ENCODE measurements at regions not wholly inside any gene's neighbourhood (a gene's known extent, or its start where the extent isn't known, plus 50 kb on each side); places are given as distances from the start of the nearest gene placed in this dataset.
A peak's percentile ranks its signal among the peaks of the same experiment; 100 is the strongest.

DNA sequence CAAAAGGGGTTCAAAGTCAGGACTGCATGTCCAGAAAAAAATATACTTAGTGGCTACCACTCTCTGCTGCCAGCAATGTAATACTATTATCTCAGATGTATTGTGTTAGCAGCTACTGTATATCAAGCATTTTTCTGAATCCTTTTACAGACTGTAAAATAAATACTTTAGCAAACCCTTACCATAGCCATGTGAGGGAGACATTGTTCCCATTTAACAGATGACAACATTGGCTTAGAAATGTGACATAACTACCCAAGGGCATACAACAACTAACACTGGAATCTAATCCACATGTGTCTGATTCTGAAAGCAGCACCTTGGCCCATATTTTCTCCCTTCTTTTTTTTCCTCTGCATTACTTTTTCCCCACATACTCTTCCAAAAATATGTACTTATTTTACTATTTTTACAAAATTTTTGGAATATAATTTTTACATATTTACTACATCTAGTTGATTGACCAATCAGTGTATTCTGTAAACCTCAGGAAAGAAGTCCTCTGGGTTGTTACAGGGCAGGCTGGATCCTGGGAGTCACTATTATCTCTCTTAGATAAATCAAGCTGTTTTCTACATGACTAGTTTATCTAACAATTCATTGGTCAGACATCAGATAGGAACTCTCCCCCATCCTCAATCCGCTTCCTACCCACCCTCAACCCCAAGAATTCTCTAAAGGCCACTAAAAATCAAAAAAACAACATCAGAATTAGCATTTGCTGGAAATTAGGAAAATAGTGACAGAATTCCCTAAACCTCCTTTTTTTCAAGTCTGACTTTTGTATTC is 154.1 kb downstream of the BTG1 start:
- no peak overlapping the region for H3K4me3 Mint-ChIP-seq
- H3K27ac Mint-ChIP-seq = no peak overlapping the region
- H3K36me3 Mint-ChIP-seq = no peaks in the 10 kb centered on the region
- no peaks in the 10 kb centered on the region for H3K9me3 Mint-ChIP-seq
- no peak for DNase-seq (ENCODE audit: low spot score in 2 of 2, unreplicated experiment in 2 of 2)
- TF ChIP-seq, protein P1, sequence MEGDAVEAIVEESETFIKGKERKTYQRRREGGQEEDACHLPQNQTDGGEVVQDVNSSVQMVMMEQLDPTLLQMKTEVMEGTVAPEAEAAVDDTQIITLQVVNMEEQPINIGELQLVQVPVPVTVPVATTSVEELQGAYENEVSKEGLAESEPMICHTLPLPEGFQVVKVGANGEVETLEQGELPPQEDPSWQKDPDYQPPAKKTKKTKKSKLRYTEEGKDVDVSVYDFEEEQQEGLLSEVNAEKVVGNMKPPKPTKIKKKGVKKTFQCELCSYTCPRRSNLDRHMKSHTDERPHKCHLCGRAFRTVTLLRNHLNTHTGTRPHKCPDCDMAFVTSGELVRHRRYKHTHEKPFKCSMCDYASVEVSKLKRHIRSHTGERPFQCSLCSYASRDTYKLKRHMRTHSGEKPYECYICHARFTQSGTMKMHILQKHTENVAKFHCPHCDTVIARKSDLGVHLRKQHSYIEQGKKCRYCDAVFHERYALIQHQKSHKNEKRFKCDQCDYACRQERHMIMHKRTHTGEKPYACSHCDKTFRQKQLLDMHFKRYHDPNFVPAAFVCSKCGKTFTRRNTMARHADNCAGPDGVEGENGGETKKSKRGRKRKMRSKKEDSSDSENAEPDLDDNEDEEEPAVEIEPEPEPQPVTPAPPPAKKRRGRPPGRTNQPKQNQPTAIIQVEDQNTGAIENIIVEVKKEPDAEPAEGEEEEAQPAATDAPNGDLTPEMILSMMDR (IDR thresholded peaks at IDR 0.05; ENCODE audit: unreplicated experiment) = no peak
- peaks cover 13% of the 10 kb centered on the region for H3K4me1 Mint-ChIP-seq
- H3K27me3 Mint-ChIP-seq (ENCODE audit: low read depth) = no peaks in the 10 kb centered on the region

DNA sequence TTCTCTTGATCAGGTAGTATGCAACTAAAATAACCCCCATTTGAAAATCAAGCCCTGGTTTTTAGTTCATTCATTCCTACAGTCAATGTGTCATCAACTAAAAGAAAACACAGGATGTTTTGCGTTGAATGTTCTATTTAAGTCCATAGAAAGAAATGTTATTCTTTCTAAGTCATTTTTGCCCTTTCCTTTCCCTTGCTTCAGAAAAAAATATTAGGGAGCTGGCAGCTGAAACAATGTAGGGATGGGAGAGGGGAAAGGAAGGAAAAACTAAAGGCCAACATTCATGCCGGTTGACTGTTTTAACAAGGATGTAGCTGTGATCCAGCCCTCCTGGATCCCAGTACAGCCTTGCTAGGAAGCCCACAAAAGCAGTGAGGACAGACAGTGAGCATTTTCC is 155.1 kb downstream of the BTG1 start:
- Mint-ChIP-seq H3K4me1 (peaks cover 24% of the 10 kb centered on the region), H3K4me3 (no peak overlapping the region), H3K27ac (no peak overlapping the region)

DNA sequence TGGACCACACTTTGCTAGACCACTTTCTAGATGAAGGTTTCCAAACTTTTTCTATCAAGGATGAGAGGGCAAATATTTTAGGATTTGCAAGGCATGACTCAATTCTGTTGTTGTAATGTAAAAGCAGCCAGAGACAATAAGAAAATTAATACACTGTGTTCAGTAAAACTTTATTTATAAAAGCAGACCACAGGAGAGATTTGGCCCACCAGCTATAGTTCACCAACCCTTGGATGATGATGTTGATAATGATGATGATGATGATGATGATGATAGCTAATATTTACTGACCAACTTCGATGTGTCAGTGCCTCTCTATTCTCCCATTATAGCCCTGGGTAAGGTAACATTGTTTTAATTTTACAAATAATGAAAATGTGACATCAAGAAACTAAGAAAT is 156.5 kb downstream of the BTG1 start:
- Mint-ChIP-seq H3K9me3 (no peaks in the 10 kb centered on the region), H3K27ac (no peak overlapping the region), H3K4me1 (peaks cover 35% of the 10 kb centered on the region), H3K36me3 (no peaks in the 10 kb centered on the region), H3K4me3 (no peak overlapping the region), H3K27me3 (ENCODE audit: low read depth) (no peaks in the 10 kb centered on the region)
- TF ChIP-seq, protein P1 (IDR thresholded peaks at IDR 0.05; ENCODE audit: unreplicated experiment) = no peak
- DNase-seq (ENCODE audit: low spot score in 2 of 2, unreplicated experiment in 2 of 2) = no peak

More for the DNA sequence above, 155.1 kb downstream of the BTG1 start:
- H3K9me3 Mint-ChIP-seq = no peaks in the 10 kb centered on the region
- no peaks in the 10 kb centered on the region for H3K27me3 Mint-ChIP-seq (ENCODE audit: low read depth)
- H3K36me3 Mint-ChIP-seq = no peaks in the 10 kb centered on the region
- DNase-seq (ENCODE audit: low spot score in 2 of 2, unreplicated experiment in 2 of 2) = no peak
- TF ChIP-seq, protein P1 (IDR thresholded peaks at IDR 0.05; ENCODE audit: unreplicated experiment) = no peak

DNA sequence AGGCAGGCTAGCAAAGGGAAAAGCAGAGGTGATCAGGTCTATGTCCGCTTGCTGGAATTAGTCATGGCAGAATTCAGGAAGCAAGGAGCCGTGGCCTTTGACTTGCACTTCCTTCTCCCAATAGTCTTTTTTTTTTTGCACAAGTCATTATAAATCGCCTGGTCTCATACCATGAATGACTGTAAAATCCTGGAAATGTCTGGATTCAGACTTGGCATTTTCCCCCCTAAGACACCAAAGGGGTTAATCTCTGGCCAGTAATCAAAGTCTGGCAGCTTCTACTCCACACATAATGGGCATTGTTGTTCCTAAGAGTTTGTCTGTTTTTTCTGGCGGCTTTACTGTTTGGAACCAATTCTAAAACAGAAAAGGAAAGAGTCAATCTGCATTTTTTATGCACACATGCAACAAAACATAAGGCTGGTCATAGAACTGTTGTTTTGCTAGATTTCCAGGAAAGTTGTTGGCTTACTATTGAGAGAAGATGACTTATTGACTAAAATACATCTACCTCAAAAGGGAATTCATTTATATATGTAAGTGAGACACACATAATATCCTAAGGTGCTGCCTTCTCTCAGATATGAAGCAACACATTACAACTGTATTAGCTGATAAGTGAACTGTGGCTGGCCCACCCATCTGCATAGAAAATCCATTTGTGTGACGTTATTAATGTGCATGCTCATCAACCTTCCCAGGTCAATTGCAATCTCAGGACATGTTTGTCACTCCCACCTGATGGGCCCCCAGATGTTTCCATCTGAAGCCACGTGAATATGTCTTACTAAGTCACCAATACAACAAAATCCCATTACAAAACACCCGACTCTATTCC is 157.3 kb downstream of the BTG1 start:
- Mint-ChIP-seq H3K36me3 (no peaks in the 10 kb centered on the region), H3K4me1 (peaks cover 42% of the 10 kb centered on the region), H3K4me3 (no peak overlapping the region), H3K27ac (no peak overlapping the region), H3K9me3 (no peaks in the 10 kb centered on the region), H3K27me3 (ENCODE audit: low read depth) (no peaks in the 10 kb centered on the region)
- TF ChIP-seq, protein P1 (IDR thresholded peaks at IDR 0.05; ENCODE audit: unreplicated experiment) = no peak
- DNase-seq (ENCODE audit: low spot score in 2 of 2, unreplicated experiment in 2 of 2) = no peak

DNA sequence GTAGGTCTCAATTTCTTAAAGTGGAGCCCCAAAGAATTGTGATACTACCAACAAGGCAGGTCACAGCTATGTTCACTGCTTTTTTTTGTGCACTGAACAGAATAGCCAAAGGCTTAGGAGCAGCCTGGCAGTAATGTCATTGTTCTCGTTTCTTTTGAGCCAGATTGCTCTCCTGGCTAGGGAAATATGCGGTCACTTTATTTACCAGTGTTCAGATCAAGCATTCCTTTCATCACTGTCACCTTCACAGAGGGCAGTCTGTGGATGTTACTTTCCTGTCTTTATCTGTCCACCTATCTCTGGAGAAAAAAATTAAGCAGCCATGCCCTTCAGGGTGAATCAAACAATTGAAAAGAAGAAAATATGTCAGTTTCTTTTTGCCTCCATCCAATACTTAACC is 159.6 kb downstream of the BTG1 start:
- DNase-seq (ENCODE audit: low spot score in 2 of 2, unreplicated experiment in 2 of 2) = no peak
- H3K4me1 Mint-ChIP-seq = peaks cover 51% of the 10 kb centered on the region

More for the DNA sequence above, 159.6 kb downstream of the BTG1 start:
- H3K27me3 Mint-ChIP-seq (ENCODE audit: low read depth) = no peaks in the 10 kb centered on the region
- H3K27ac Mint-ChIP-seq = peak overlapping the region; percentile 82
- H3K4me3 Mint-ChIP-seq = no peak overlapping the region
- TF ChIP-seq, protein P1 (IDR thresholded peaks at IDR 0.05; ENCODE audit: unreplicated experiment) = no peak
- no peaks in the 10 kb centered on the region for H3K9me3 Mint-ChIP-seq
- H3K36me3 Mint-ChIP-seq = no peaks in the 10 kb centered on the region

Measured in mesothelial cell of epicardium (in vitro differentiated cells).